A673 (cell line): ENCODE measurements at regions not wholly inside any gene's neighbourhood (a gene's known extent, or its start where the extent isn't known, plus 50 kb on each side); places are given as distances from the start of the nearest gene placed in this dataset.

ENCODE experiments used
- BruUV-seq: library from RNA; stranded (reverse); fragments of 400-500 nt; replicated peaks from 2 replicates; lab custom pipeline; 2021; lab: Mats Ljungman, UMichigan
- CTCF ChIA-PET: fragments of 300-600 bp; sonication (Branson Sonifier 250); formaldehyde crosslinking; loops from one replicate; lab custom pipeline; 2022; ENCODE audit warnings: antibody characterized with exemption; lab: Charles Lee
- POLR2A ChIA-PET: fragments of 300-600 bp; sonication (Branson Sonifier 250); formaldehyde crosslinking; loops from one replicate; lab custom pipeline; 2022; ENCODE audit warnings: antibody characterized with exemption; ENCODE audit not compliant: low non-redundant PET; lab: Charles Lee
- DNase-seq: peaks from one replicate; pipeline ENCODE4 v3.0.0-alpha.2; 2015; ENCODE audit warnings: low spot score
- H3K27ac ChIP-seq: fragments of 200-600 bp; sonication (generic); 2 replicates; pipeline ENCODE4 v1.5.1; 2016; ENCODE audit warnings: mixed run types, low read depth, mild to moderate bottlenecking, mixed read lengths, antibody characterized with exemption, low read length; ENCODE audit not compliant: poor library complexity, severe bottlenecking
- H3K27me3 ChIP-seq: fragments of 200-600 bp; sonication (generic); replicated peaks from 2 replicates; pipeline ENCODE4 v1.6.1; 2017; ENCODE audit warnings: mixed run types, low read depth, mild to moderate bottlenecking, mixed read lengths, antibody characterized with exemption, low read length; ENCODE audit not compliant: insufficient read depth, poor library complexity
- H3K36me3 ChIP-seq: fragments of 200-600 bp; sonication (generic); 2 replicates; pipeline ENCODE4 v1.6.1; 2016; ENCODE audit warnings: mixed run types, mild to moderate bottlenecking, mixed read lengths, antibody characterized with exemption, low read length; ENCODE audit not compliant: insufficient read depth, poor library complexity, severe bottlenecking
- H3K4me1 ChIP-seq: fragments of 200-600 bp; sonication (generic); 2 replicates; pipeline ENCODE4 v1.6.1; 2017; ENCODE audit warnings: mixed run types, mild to moderate bottlenecking, mixed read lengths, antibody characterized with exemption, low read length; ENCODE audit not compliant: insufficient read depth, poor library complexity, severe bottlenecking
- H3K4me3 ChIP-seq: fragments of 200-600 bp; sonication (generic); 2 replicates; pipeline ENCODE4 v1.5.1; 2016; ENCODE audit warnings: low read depth, mixed run types, mild to moderate bottlenecking, mixed read lengths, low read length; ENCODE audit not compliant: poor library complexity, severe bottlenecking
- H3K9me3 ChIP-seq: fragments of 200-600 bp; sonication (generic); 2 replicates; pipeline ENCODE4 v1.6.1; 2016; ENCODE audit warnings: mixed run types, low read depth, mild to moderate bottlenecking, mixed read lengths, antibody characterized with exemption, low read length; ENCODE audit not compliant: poor library complexity, severe bottlenecking
- EZH2 ChIP-seq: fragments of 200-600 bp; sonication (generic); IDR thresholded peaks from 2 replicates; pipeline ENCODE4 v1.6.1; 2017; ENCODE audit warnings: borderline replicate concordance, low read depth, mild to moderate bottlenecking, mixed read lengths, antibody characterized with exemption, low read length; ENCODE audit not compliant: poor library complexity, severe bottlenecking
- intact Hi-C: fragments of 100-400 bp; cut with micrococcal nuclease; formaldehyde crosslinking; loops from one replicate; pipeline ENCODE4 v1.10.0; 2022; ENCODE audit not compliant: unreplicated experiment
- TF ChIP-seq, protein P1 (sequence below): fragments of 300-800, 200-600 bp; sonication (generic); conservative IDR thresholded peaks from 2 replicates; pipeline ENCODE4 v1.5.1; 2017; ENCODE audit warnings: low read depth, mild to moderate bottlenecking, antibody characterized with exemption, low read length, moderate library complexity, mixed read lengths

DNA sequence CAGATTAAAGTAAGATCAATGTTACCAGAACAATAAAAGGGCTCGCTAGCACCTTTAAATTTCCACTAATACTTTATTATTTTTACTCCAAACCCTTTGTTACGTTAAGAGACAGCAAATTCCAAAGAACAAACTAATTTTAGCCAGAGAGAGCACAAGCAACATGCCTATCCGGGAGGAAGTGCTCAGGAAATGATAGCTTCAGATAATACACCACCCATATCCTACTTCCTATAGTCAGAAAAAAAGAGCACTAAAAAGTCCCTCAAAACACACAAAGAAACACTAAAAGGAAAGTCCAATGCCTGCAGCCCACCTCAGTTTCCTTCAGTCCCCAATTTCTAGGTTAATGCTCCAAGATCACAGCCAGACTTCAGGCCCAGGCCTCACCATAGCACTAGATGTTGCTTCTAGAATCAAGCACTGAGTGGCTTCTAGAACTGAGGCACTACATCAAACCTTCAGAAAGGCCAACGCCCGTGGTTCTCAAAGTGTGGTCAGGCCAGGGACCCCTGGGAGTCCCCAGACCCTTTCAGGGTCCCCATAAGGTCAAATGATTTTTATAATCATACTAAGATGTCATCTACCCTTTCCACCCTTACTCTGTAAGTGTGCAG lies 142.6 kb downstream of the PSMG1 start:
- POLR2A ChIA-PET, result no interaction called here
- intact Hi-C loops, result no loop called here
- H3K27ac ChIP-seq, result no peak overlapping the region

DNA sequence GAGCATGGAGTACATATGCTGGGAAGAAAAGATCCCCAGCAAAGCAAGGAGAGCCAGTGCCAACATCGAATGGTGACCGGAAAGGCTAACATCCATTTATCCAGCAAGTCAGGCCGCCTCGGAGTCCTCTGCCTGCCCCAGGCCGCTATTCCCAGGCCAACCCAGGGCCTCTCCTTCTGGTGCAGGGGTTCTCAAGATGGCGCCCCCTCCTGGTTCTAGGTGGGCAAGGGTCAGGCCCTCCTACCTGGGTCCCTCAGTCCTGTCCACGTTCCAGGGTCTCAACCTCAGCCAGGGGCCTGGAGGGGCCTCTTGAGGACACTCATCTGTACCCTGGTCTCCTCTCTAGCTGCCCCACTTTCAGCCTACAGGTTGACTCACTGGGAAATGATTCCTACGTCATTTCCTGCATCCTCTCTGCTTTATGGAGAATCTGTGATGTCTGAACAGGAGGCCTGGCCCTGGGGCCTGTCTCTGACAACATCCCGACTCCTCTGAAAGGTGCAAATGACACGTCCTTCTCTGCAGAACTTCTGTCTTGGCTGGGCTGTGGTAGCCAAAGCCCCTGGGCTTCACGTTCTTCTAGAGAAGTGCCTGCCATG lies 145.3 kb downstream of the PSMG1 start:
- TF ChIP-seq, protein P1, sequence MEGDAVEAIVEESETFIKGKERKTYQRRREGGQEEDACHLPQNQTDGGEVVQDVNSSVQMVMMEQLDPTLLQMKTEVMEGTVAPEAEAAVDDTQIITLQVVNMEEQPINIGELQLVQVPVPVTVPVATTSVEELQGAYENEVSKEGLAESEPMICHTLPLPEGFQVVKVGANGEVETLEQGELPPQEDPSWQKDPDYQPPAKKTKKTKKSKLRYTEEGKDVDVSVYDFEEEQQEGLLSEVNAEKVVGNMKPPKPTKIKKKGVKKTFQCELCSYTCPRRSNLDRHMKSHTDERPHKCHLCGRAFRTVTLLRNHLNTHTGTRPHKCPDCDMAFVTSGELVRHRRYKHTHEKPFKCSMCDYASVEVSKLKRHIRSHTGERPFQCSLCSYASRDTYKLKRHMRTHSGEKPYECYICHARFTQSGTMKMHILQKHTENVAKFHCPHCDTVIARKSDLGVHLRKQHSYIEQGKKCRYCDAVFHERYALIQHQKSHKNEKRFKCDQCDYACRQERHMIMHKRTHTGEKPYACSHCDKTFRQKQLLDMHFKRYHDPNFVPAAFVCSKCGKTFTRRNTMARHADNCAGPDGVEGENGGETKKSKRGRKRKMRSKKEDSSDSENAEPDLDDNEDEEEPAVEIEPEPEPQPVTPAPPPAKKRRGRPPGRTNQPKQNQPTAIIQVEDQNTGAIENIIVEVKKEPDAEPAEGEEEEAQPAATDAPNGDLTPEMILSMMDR, result peak; percentile 34; the same call in 1 of the 2 replicates
- no peak for TF ChIP-seq EZH2
- POLR2A ChIA-PET, result no interaction called here
- no TSS peak for BruUV-seq
- Histone ChIP-seq H3K4me3 (no peak overlapping the region), H3K36me3 (no peaks in the 10 kb centered on the region), H3K27me3 (no peaks in the 10 kb centered on the region), H3K4me1 (no peaks in the 10 kb centered on the region), H3K27ac (no peak overlapping the region), H3K9me3 (no peaks in the 10 kb centered on the region)
- CTCF ChIA-PET, result no interaction called here
- intact Hi-C loops, result no loop called here
- no peak for DNase-seq

More for the DNA sequence above, 142.6 kb downstream of the PSMG1 start:
- BruUV-seq, result no TSS peak
- TF ChIP-seq, protein P1, result no peak
- no peak for TF ChIP-seq EZH2
- H3K4me3 ChIP-seq, result no peak overlapping the region
- no peaks in the 10 kb centered on the region for H3K36me3 ChIP-seq
- no peaks in the 10 kb centered on the region for H3K4me1 ChIP-seq
- no peak for DNase-seq
- no peaks in the 10 kb centered on the region for H3K9me3 ChIP-seq
- CTCF ChIA-PET, result no interaction called here
- H3K27me3 ChIP-seq, result no peaks in the 10 kb centered on the region

DNA sequence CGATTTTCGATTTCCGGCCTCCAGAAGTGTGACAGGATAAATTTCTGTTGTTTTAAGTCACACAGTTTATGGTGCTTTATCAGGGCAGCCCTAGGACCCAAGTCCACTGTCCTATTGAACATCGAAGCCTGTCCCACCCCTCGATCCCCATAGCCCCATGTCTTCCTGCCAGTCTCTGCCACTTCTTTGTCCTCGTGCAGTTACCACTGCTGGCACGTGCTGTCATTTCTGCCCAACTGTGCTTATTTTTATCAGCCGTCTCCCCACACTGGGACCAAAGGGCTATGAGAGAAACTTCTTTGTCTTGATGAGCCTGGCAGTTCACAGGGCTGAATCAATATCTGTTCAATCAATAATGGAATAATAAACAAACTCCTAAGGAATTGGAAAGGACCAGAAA lies 146.7 kb downstream of the PSMG1 start:
- Histone ChIP-seq H3K36me3 (no peaks in the 10 kb centered on the region), H3K27me3 (no peaks in the 10 kb centered on the region), H3K9me3 (no peaks in the 10 kb centered on the region), H3K4me3 (no peak overlapping the region), H3K27ac (no peak overlapping the region), H3K4me1 (no peaks in the 10 kb centered on the region)
- intact Hi-C loops, result no loop called here
- CTCF ChIA-PET, result no interaction called here
- TF ChIP-seq, protein P1, result no peak
- no peak for TF ChIP-seq EZH2
- no peak for DNase-seq
- POLR2A ChIA-PET, result no interaction called here
- no TSS peak for BruUV-seq
